ENCODE measurements at regions not wholly inside any gene's neighbourhood (a gene's known extent, or its start where the extent isn't known, plus 50 kb on each side); places are given as distances from the start of the nearest gene placed in this dataset.

DNA sequence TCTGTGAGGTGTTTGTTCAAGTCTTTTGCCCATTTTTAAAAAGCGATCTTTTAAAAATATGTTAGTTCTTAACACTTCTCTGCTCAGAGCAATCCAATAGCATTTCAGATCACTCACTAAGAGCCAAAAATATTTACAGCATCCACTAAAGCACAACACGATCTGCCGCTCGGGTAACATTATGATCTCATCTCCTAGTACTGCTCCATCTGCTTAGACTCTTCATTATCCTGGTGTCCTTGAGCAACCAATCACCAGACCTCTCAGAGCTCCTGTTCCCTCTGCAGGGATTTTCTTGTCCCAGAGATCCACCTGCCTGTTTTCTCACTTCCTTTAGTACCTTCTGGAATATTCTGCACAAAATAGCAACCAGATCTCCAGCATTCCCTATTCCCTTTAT is 235.3 kb upstream of the ESRRG start:
- TF ChIP-seq, protein P1, sequence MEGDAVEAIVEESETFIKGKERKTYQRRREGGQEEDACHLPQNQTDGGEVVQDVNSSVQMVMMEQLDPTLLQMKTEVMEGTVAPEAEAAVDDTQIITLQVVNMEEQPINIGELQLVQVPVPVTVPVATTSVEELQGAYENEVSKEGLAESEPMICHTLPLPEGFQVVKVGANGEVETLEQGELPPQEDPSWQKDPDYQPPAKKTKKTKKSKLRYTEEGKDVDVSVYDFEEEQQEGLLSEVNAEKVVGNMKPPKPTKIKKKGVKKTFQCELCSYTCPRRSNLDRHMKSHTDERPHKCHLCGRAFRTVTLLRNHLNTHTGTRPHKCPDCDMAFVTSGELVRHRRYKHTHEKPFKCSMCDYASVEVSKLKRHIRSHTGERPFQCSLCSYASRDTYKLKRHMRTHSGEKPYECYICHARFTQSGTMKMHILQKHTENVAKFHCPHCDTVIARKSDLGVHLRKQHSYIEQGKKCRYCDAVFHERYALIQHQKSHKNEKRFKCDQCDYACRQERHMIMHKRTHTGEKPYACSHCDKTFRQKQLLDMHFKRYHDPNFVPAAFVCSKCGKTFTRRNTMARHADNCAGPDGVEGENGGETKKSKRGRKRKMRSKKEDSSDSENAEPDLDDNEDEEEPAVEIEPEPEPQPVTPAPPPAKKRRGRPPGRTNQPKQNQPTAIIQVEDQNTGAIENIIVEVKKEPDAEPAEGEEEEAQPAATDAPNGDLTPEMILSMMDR (IDR thresholded peaks at IDR 0.05; ENCODE audit: low read depth, low read length, poor library complexity, severe bottlenecking): no peak
- no peak for TF ChIP-seq EZH2phosphoT487 (IDR thresholded peaks at IDR 0.05; ENCODE audit: borderline replicate concordance, low read length)

Measured in DOHH2 (cell line).